Endothelial cell of umbilical vein (primary cell): ENCODE measurements at regions not wholly inside any gene's neighbourhood (a gene's known extent, or its start where the extent isn't known, plus 50 kb on each side); places are given as distances from the start of the nearest gene placed in this dataset.

Experiments used
- BruUV-seq: library from RNA; stranded (reverse); fragments of 400-500 nt; replicated peaks from 2 replicates; lab custom pipeline; 2021; lab: Mats Ljungman, UMichigan
- CTCF ChIA-PET: fragments of 300-600, 350-600 bp; sonication (Branson Sonifier 250); formaldehyde crosslinking; loops from one replicate; lab custom pipeline; 2021; ENCODE audit warnings: antibody characterized with exemption, inconsistent platforms; lab: Charles Lee
- POLR2A ChIA-PET: fragments of 300-600, 350-600 bp; sonication (Branson Sonifier 250); formaldehyde crosslinking; loops from one replicate; lab custom pipeline; 2021; ENCODE audit warnings: antibody characterized with exemption, inconsistent platforms; lab: Charles Lee
- DNase-seq: peaks from one replicate; pipeline ENCODE4 v3.0.0-alpha.2; 2011; ENCODE audit warnings: low read depth, low spot score
- FAIRE-seq: peaks from 2 replicates; lab custom pipeline; 2011; peaks lifted over from hg19 to GRCh38; lab: Jason Lieb, UNC
- H2AFZ ChIP-seq: 2 replicates; pipeline ENCODE4 v1.6.0; 2012; ENCODE audit warnings: low read depth, low read length, control low read depth, inconsistent platforms
- H3K27ac ChIP-seq: 2 replicates; pipeline ENCODE4 v1.5.1; 2011; ENCODE audit warnings: low read depth, mild to moderate bottlenecking, control low read depth, low read length, moderate library complexity; ENCODE audit not compliant: insufficient read depth
- H3K27me3 ChIP-seq, 2 experiments: 2 replicates each; pipeline versions ENCODE4 v1.6.0 to v1.6.1; 2011; ENCODE audit warnings: low read length in 2 of 2, mixed read lengths in 1 of 2; ENCODE audit not compliant: control insufficient read depth in 2 of 2, insufficient read depth in 2 of 2
- H3K36me3 ChIP-seq, 2 experiments: 2 replicates in 1 of 2; 3 replicates in 1 of 2; pipeline ENCODE4 v1.5.1; 2011; ENCODE audit warnings: low read length in 2 of 2, mild to moderate bottlenecking in 1 of 2, moderate library complexity in 1 of 2; ENCODE audit not compliant: control insufficient read depth in 2 of 2, insufficient read depth in 2 of 2; ENCODE audit errors: extremely low read depth in 1 of 2
- H3K4me1 ChIP-seq: 3 replicates; pipeline ENCODE4 v1.5.1; 2011; ENCODE audit warnings: mild to moderate bottlenecking, low read length; ENCODE audit not compliant: control insufficient read depth, insufficient read depth; ENCODE audit errors: extremely low read depth
- H3K4me2 ChIP-seq: 2 replicates; pipeline ENCODE4 v1.6.1; 2011; ENCODE audit warnings: low read length, control low read depth, mixed read lengths; ENCODE audit not compliant: insufficient read depth
- H3K4me3 ChIP-seq, 3 experiments: fragments of 200-600 bp in 1 of 3; sonication (generic), shearing (Covaris generic) in 1 of 3; replicated peaks in 1 of 3; 2 replicates each; pipeline ENCODE4 v1.5.1; 2011 to 2016; ENCODE audit warnings: control low read depth in 3 of 3, low read length in 3 of 3, mild to moderate bottlenecking in 2 of 3, inconsistent platforms in 1 of 3, low read depth in 1 of 3, moderate library complexity in 1 of 3; ENCODE audit not compliant: insufficient read depth in 1 of 3
- H3K79me2 ChIP-seq: 2 replicates; pipeline ENCODE4 v1.6.0; 2012; ENCODE audit warnings: low read length, inconsistent platforms; ENCODE audit not compliant: control insufficient read depth, insufficient read depth
- H3K9ac ChIP-seq: replicated peaks from 2 replicates; pipeline ENCODE3; 2011; ENCODE audit warnings: low read length, control low read depth; ENCODE audit not compliant: insufficient read depth; ENCODE audit errors: extremely low read depth
- H3K9me1 ChIP-seq: replicated peaks from 3 replicates; pipeline ENCODE4 v1.6.0; 2011; ENCODE audit warnings: mild to moderate bottlenecking, low read length; ENCODE audit not compliant: control insufficient read depth, insufficient read depth; ENCODE audit errors: extremely low read depth
- H3K9me3 ChIP-seq: replicated peaks from 2 replicates; pipeline ENCODE4 v1.5.1; 2012; ENCODE audit warnings: low read length, inconsistent platforms; ENCODE audit not compliant: control insufficient read depth, insufficient read depth
- H4K20me1 ChIP-seq: replicated peaks from 2 replicates; pipeline ENCODE3; 2011; ENCODE audit warnings: mild to moderate bottlenecking, low read length; ENCODE audit not compliant: control insufficient read depth, insufficient read depth; ENCODE audit errors: extremely low read depth
- CTCF ChIP-seq, 2 donors: IDR thresholded peaks; 1 replicate in 1 of 2; 2 replicates in 1 of 2; pipeline ENCODE4 v1.5.1; 2011; ENCODE audit warnings: low read length in 2 of 2, mild to moderate bottlenecking in 2 of 2, moderate library complexity in 2 of 2, control low read depth in 1 of 2, inconsistent platforms in 1 of 2, low read depth in 1 of 2; ENCODE audit not compliant: insufficient read depth in 1 of 2; ENCODE audit errors: extremely low read depth in 1 of 2
- EZH2 ChIP-seq: IDR thresholded peaks from 2 replicates; pipeline ENCODE4 v1.6.1; 2012; ENCODE audit warnings: borderline replicate concordance, low read depth, mild to moderate bottlenecking, moderate library complexity, low read length, inconsistent platforms; ENCODE audit not compliant: severe bottlenecking
- FOS ChIP-seq: IDR thresholded peaks from 2 replicates; pipeline ENCODE4 v1.6.1; 2011; ENCODE audit warnings: mild to moderate bottlenecking, low read length, moderate library complexity, borderline replicate concordance; ENCODE audit not compliant: insufficient read depth
- GATA2 ChIP-seq: IDR thresholded peaks from 2 replicates; pipeline ENCODE4 v1.7.0; 2011; ENCODE audit warnings: low read depth, mild to moderate bottlenecking, moderate library complexity, mixed read lengths, low read length; ENCODE audit not compliant: insufficient read length, insufficient read depth
- JUN ChIP-seq: IDR thresholded peaks from 2 replicates; pipeline ENCODE4 v1.6.1; 2011; ENCODE audit warnings: borderline replicate concordance, low read depth; ENCODE audit not compliant: insufficient read length, insufficient read depth
- MAX ChIP-seq: IDR thresholded peaks from 2 replicates; pipeline ENCODE4 v1.6.1; 2011; ENCODE audit not compliant: insufficient read depth, insufficient read length
- MYC ChIP-seq: IDR thresholded peaks from one replicate; pipeline ENCODE4 v1.6.1; 2011; ENCODE audit warnings: mild to moderate bottlenecking, low read depth, low read length
- POLR2A ChIP-seq: IDR thresholded peaks from 2 replicates; pipeline ENCODE4 v1.6.1; 2012; ENCODE audit warnings: low read depth, mild to moderate bottlenecking, control low read depth, low read length
- POLR2AphosphoS5 ChIP-seq: IDR thresholded peaks from 2 replicates; pipeline ENCODE4 v1.6.1; 2012; ENCODE audit warnings: low read depth, mild to moderate bottlenecking, control low read depth, low read length, moderate library complexity; ENCODE audit not compliant: insufficient read depth
- dilution Hi-C: fragments of 300-500 bp; cut with MboI; formaldehyde crosslinking; loops from one replicate; pipeline ENCODE4 v1.15.0; 2019; ENCODE audit warnings: low sequenced_read_pairs; ENCODE audit not compliant: extremely low pct_ligation_motif_present
- intact Hi-C: fragments of 100-400 bp; cut with micrococcal nuclease; formaldehyde crosslinking; loops from one replicate; pipeline ENCODE4 v1.10.0; 2022

- no peaks in the 10 kb centered on the region for H3K9me3 ChIP-seq
- ChIA-PET POLR2A (no interaction called here), CTCF (no interaction called here)
- H3K4me1 ChIP-seq: no peaks in the 10 kb centered on the region
- no peaks in the 10 kb centered on the region for H3K79me2 ChIP-seq
- H3K27ac ChIP-seq: no peak overlapping the region
- intact Hi-C loops (no loop called here), dilution Hi-C loops (no loop called here)
- no TSS peak for BruUV-seq
- H3K4me3 ChIP-seq: no peak overlapping the region
- H4K20me1 ChIP-seq: no peaks in the 10 kb centered on the region
- H3K27me3 ChIP-seq: no peaks in the 10 kb centered on the region
- H3K9ac ChIP-seq: no peak overlapping the region
- H3K9me1 ChIP-seq: no peaks in the 10 kb centered on the region
- H3K4me2 ChIP-seq: no peak overlapping the region
- H2AFZ ChIP-seq: no peak overlapping the region
- no peaks in the 10 kb centered on the region for H3K36me3 ChIP-seq
- FAIRE-seq (no peak), DNase-seq (no peak)
- TF ChIP-seq CTCF (IDR thresholded peaks at IDR 0.05; ENCODE audit: extremely low read depth in 1 of 2, insufficient read depth in 1 of 2, low read depth in 1 of 2, low read length in 2 of 2) (no peak), MYC (no peak), POLR2AphosphoS5 (no peak), POLR2A (no peak), MAX (no peak)
Measured at GRCh38 chr2:15795426-15795825, 144.9 kb upstream of the MYCN start.

- no peak overlapping the region for H3K9ac ChIP-seq
- H3K79me2 ChIP-seq: no peaks in the 10 kb centered on the region
- H3K27ac ChIP-seq: no peak overlapping the region
- H3K4me3 ChIP-seq: no peak overlapping the region
- POLR2A ChIA-PET: no interaction called here
- CTCF ChIA-PET: interaction anchor here (1.3 kb wide), 1 partner anchor 8 kb away, joined by 4 read pairs; no protein-coding TSS in a partner anchor
- H2AFZ ChIP-seq: no peak overlapping the region
- no peaks in the 10 kb centered on the region for H3K9me3 ChIP-seq
- DNase-seq (no peak), FAIRE-seq (no peak)
- dilution Hi-C loops: no loop called here
- intact Hi-C loops: no loop called here
- no peaks in the 10 kb centered on the region for H3K27me3 ChIP-seq
- H3K4me1 ChIP-seq: no peaks in the 10 kb centered on the region
- no peaks in the 10 kb centered on the region for H3K36me3 ChIP-seq
- BruUV-seq: no TSS peak
- no peaks in the 10 kb centered on the region for H4K20me1 ChIP-seq
- H3K4me2 ChIP-seq: no peak overlapping the region
- TF ChIP-seq MAX: no peak
- TF ChIP-seq JUN: no peak
- no peak for TF ChIP-seq GATA2
- no peak for TF ChIP-seq FOS
- no peak for TF ChIP-seq EZH2
- TF ChIP-seq POLR2AphosphoS5: no peak
- TF ChIP-seq POLR2A: no peak
- TF ChIP-seq MYC: no peak
- TF ChIP-seq CTCF (IDR thresholded peaks at IDR 0.05; ENCODE audit: extremely low read depth in 1 of 2, insufficient read depth in 1 of 2, low read depth in 1 of 2, low read length in 2 of 2): no peak
- no peaks in the 10 kb centered on the region for H3K9me1 ChIP-seq
Measured at GRCh38 chr2:15796167-15796942, 144.0 kb upstream of the MYCN start.
